ENCODE measurements at regions not wholly inside any gene's neighbourhood (a gene's known extent, or its start where the extent isn't known, plus 50 kb on each side); places are given as distances from the start of the nearest gene placed in this dataset.

DNA sequence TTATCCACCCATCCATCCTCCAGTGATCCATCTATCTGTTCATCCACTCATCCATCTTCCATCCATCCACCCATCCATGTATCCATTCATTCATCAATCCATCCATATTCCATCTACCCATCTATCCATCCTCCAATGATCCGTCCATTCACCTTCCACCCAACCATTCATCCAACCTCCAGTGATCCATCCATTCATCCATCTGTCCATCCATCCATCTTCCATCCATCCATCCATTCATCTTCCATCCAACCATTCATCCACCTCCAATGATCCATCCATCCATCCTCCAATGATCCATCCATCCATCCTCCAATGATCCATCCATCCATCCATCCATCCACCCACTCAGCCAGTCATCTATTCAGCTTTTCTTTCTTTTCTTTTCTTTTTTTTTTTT lies 156.5 kb upstream of the WSCD1 start:
- TF ChIP-seq, protein P1, sequence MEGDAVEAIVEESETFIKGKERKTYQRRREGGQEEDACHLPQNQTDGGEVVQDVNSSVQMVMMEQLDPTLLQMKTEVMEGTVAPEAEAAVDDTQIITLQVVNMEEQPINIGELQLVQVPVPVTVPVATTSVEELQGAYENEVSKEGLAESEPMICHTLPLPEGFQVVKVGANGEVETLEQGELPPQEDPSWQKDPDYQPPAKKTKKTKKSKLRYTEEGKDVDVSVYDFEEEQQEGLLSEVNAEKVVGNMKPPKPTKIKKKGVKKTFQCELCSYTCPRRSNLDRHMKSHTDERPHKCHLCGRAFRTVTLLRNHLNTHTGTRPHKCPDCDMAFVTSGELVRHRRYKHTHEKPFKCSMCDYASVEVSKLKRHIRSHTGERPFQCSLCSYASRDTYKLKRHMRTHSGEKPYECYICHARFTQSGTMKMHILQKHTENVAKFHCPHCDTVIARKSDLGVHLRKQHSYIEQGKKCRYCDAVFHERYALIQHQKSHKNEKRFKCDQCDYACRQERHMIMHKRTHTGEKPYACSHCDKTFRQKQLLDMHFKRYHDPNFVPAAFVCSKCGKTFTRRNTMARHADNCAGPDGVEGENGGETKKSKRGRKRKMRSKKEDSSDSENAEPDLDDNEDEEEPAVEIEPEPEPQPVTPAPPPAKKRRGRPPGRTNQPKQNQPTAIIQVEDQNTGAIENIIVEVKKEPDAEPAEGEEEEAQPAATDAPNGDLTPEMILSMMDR (IDR thresholded peaks at IDR 0.05; ENCODE audit: borderline replicate concordance, extremely low read depth, low read length, poor library complexity, severe bottlenecking), result no peak
- no peak for TF ChIP-seq EZH2 (IDR thresholded peaks at IDR 0.05; ENCODE audit: borderline replicate concordance, low read depth, low read length, severe bottlenecking)
